Muscle of back (tissue), 3 donors: ENCODE measurements at regions not wholly inside any gene's neighbourhood (a gene's known extent, or its start where the extent isn't known, plus 50 kb on each side); places are given as distances from the start of the nearest gene placed in this dataset.

ENCODE experiments used
- DNase-seq, 3 donors: peaks; one replicate each; pipeline versions ENCODE4 v3.0.0 to v3.0.0-alpha.2; 2013

GRCh38 chr11:26088391-26088790 lies 243.5 kb upstream of the ANO3 start:
- peak in 1 of 3 donors; percentile 25 for DNase-seq

- no peak for DNase-seq
These were observed 241.3 kb upstream of the ANO3 start for GRCh38 chr11:26090651-26091050.

- DNase-seq: no peak
These were observed 238.7 kb upstream of the ANO3 start for GRCh38 chr11:26093206-26093605.

- DNase-seq: no peak
These were observed 236.6 kb upstream of the ANO3 start for GRCh38 chr11:26095340-26095739.

GRCh38 chr11:26096451-26096850 lies 235.5 kb upstream of the ANO3 start:
- DNase-seq: no peak

- DNase-seq: no peak
These were observed 229.6 kb upstream of the ANO3 start for GRCh38 chr11:26102325-26102724.

- DNase-seq: no peak
These were observed 226.0 kb upstream of the ANO3 start for GRCh38 chr11:26105762-26106423.

GRCh38 chr11:26106726-26107125 lies 225.2 kb upstream of the ANO3 start:
- no peak for DNase-seq

- DNase-seq: no peak
These were observed 222.1 kb upstream of the ANO3 start for GRCh38 chr11:26109658-26110368.

- DNase-seq: no peak
These were observed 219.7 kb upstream of the ANO3 start for GRCh38 chr11:26112264-26112663.

- no peak for DNase-seq
These were observed 210.5 kb upstream of the ANO3 start for GRCh38 chr11:26121466-26121865.

GRCh38 chr11:26126741-26127140 lies 205.2 kb upstream of the ANO3 start:
- no peak for DNase-seq

- DNase-seq: peak in 1 of 3 donors; percentile 44
These were observed 204.6 kb upstream of the ANO3 start for GRCh38 chr11:26127336-26127735.

- no peak for DNase-seq
These were observed 200.5 kb upstream of the ANO3 start for GRCh38 chr11:26131406-26131805.

- DNase-seq: no peak
These were observed 197.9 kb upstream of the ANO3 start for GRCh38 chr11:26134053-26134452.

- peak in 1 of 3 donors; percentile 51 for DNase-seq
These were observed 197.2 kb upstream of the ANO3 start for GRCh38 chr11:26134481-26135355.

GRCh38 chr11:26137651-26138050 lies 194.3 kb upstream of the ANO3 start:
- DNase-seq: no peak

GRCh38 chr11:26142891-26143290 lies 189.0 kb upstream of the ANO3 start:
- DNase-seq: peak in 1 of 3 donors; percentile 53

GRCh38 chr11:26143566-26144290 lies 188.2 kb upstream of the ANO3 start:
- DNase-seq: peak in 1 of 3 donors; percentile 37

GRCh38 chr11:26144291-26144690 lies 187.6 kb upstream of the ANO3 start:
- no peak for DNase-seq

GRCh38 chr11:26144911-26145310 lies 187.0 kb upstream of the ANO3 start:
- DNase-seq: peak in 1 of 3 donors; percentile 37

- DNase-seq: no peak
These were observed 182.3 kb upstream of the ANO3 start for GRCh38 chr11:26149585-26149984.
